Heart right ventricle (tissue), 16 donors: ENCODE measurements at regions not wholly inside any gene's neighbourhood (a gene's known extent, or its start where the extent isn't known, plus 50 kb on each side); places are given as distances from the start of the nearest gene placed in this dataset.
"Not testable (repeated sequence)": the region's sequence is repeated elsewhere in the genome, so short reads cannot be mapped to it uniquely, and the experiment has no call there.

Experiments
- ATAC-seq, 8 donors: fragments of 200-7000 bp; cut with Tn5 transposase; one replicate each; pipeline ENCODE4 v1.9.1; 2020; ENCODE audit warnings: mild to moderate bottlenecking in 8 of 8, moderate library complexity in 8 of 8, moderate number of reproducible peaks in 1 of 8
- DNase-seq, 2 donors: peaks; one replicate each; pipeline ENCODE4 v3.0.0-alpha.2; 2020
- H3K27ac ChIP-seq, 10 donors: fragments of 200-600 bp; sonication (generic) in 2 of 10; one replicate each; pipeline versions ENCODE4 v1.5.0 to v1.8.0; 2020 to 2022; ENCODE audit warnings: mild to moderate bottlenecking in 3 of 10
- H3K27me3 ChIP-seq, 7 donors: fragments of 200-600 bp; one replicate each; pipeline ENCODE4 v1.8.0; 2021 to 2022; ENCODE audit warnings: mild to moderate bottlenecking in 2 of 7
- H3K36me3 ChIP-seq, 9 donors: fragments of 200-600 bp; sonication (generic) in 1 of 9; one replicate each; pipeline versions ENCODE4 v1.5.0 to v1.8.0; 2020 to 2022; ENCODE audit warnings: mild to moderate bottlenecking in 2 of 9
- H3K4me1 ChIP-seq, 9 donors: fragments of 200-600 bp; sonication (generic) in 1 of 9; one replicate each; pipeline versions ENCODE4 v1.5.0 to v1.8.0; 2020 to 2022; ENCODE audit warnings: mild to moderate bottlenecking in 4 of 9
- H3K4me3 ChIP-seq, 10 donors: fragments of 200-600 bp; sonication (generic) in 2 of 10; one replicate each; pipeline versions ENCODE4 v1.5.0 to v1.8.0; 2020 to 2022; ENCODE audit warnings: mild to moderate bottlenecking in 7 of 10, moderate library complexity in 2 of 10
- H3K9me3 ChIP-seq, 11 donors: fragments of 200-600 bp in 10 of 11; sonication (generic) in 2 of 11; one replicate each; pipeline versions ENCODE4 v1.5.0 to v1.8.0; 2013 to 2022; ENCODE audit warnings: mild to moderate bottlenecking in 2 of 11, control low read depth in 1 of 11, moderate library complexity in 1 of 11
- CTCF ChIP-seq, 9 donors: fragments of 200-600 bp; sonication (generic) in 2 of 9; IDR thresholded peaks; one replicate each; pipeline versions ENCODE4 v1.5.0 to v1.8.0; 2021 to 2022; ENCODE audit warnings: antibody characterized with exemption in 9 of 9, mild to moderate bottlenecking in 5 of 9, moderate library complexity in 1 of 9
- WGBS, 2 donors: extraction: QIAGEN DNeasy Blood & Tissue Kit; methylation state at CpG; one replicate each; pipeline ENCODE4 v1.1.7; 2013; ENCODE audit warnings: inconsistent platforms in 1 of 2; 5-methylcytosine and 5-hydroxymethylcytosine counted together
- intact Hi-C, 10 donors: fragments of 100-400 bp; cut with DNase I; formaldehyde crosslinking; loops; one replicate each; pipeline versions ENCODE4 v1.11.1 to v1.14.2; 2022
- donor health status: Arrhythmogenic right ventricular cardiomyopathy.
- donor health status: ischemic (EF 13 %, LVEDD 7.1; RV severe dilation, severe dysfunction).
- donor health status: healthy with polysubstance abuse.
- donor health status: DM: no; HTN: yes; CAD: no.
- donor health status: DM: no; HTN: no; CAD: no.
- donor health status: ischemic (EF 25% LVEDD 6.9; RV normal size, moderate dysfunction).
- donor health status: ischemic (EF 25% LVEDD 5.7; RV mildly dilated, moderate dysfunction).
- donor health status: healthy.
- donor health status: DM: yes; HTN: yes; CAD: no.
- donor health status: Ischemic cardiomyopathy.
- donor health status: ischemic (EF 35%, LVEDD 5.7; RV mildly dilated, moderate dysfunction).
- donor health status: nonischemic (EF 11% LVEDD 7.7; RV severe dilation, severe dysfunction).
- donor health status: DM: yes; HTN: yes; CAD: no.
- donor health status: PGD.
- donor health status: ischemic (EF 29% LVEDD 5.4; RV normal size, mild dysfunction).
- donor health status: nonischemic (EF 23%, LVEDD 6.1; RV moderate dilation, normal function).

DNA sequence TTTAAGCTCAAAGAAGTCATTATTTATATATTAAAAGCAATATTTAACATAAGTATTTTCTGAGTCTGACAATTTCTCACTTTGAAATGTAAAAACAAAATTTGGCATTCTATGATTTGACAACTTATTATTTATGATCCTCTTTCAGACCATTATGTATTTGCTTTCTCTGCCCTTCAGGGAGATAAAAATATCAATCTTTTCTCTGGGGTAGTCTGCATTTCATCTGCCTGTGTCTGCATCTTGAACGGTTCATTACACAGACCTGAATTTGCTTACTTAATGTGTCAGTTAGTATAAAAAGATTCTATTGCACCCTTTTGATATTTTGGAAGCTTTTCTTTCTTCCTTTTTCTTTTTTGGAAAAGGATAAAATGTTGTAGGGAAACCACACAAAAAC is 354.0 kb upstream of the RGS17 start:
- Histone ChIP-seq H3K27me3 (no peaks in the 10 kb centered on the region), H3K27ac (no peak overlapping the region), H3K9me3 (peaks cover 0 to 22% (median 8%) of the 10 kb centered on the region in 11 donors), H3K4me1 (no peaks in the 10 kb centered on the region), H3K4me3 (no peak overlapping the region), H3K36me3 (no peaks in the 10 kb centered on the region)
- no peak for DNase-seq
- WGBS, 2 donors: 36% methylated on average over 1 of the region's 1 CpG
- no peak for TF ChIP-seq CTCF (IDR thresholded peaks at IDR 0.05)
- no peak for ATAC-seq
- intact Hi-C loops: no loop called here

GRCh38 chr6:153484056-153484455 is 353.0 kb upstream of the RGS17 start:
- Histone ChIP-seq H3K9me3 (peaks cover 0 to 22% (median 8%) of the 10 kb centered on the region in 11 donors), H3K27ac (no peak overlapping the region), H3K4me1 (no peaks in the 10 kb centered on the region), H3K4me3 (no peak overlapping the region), H3K27me3 (no peaks in the 10 kb centered on the region), H3K36me3 (no peaks in the 10 kb centered on the region)
- TF ChIP-seq CTCF (IDR thresholded peaks at IDR 0.05): no peak
- DNase-seq (no peak), ATAC-seq (no peak)
- WGBS, 2 donors: 96 to 98% methylated on average over 1 of the region's 1 CpG
- intact Hi-C loops: no loop called here

DNA sequence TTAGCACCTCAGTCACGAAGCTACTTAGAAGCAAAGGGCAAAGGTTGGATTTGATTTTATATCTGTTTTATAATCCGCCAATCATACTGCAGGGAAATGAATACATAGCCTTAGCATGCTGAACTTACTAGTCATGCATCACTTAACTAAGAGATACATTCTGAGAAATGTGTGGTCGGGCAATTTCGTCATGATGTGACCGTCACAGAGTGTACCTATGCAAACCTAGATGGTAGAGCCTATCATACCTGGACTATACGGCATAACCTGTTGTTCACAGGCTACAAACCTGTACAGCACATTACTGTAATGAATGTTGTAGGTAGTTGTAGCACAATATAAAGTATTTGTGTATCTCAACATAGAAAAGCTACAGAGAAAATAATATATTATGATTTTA is 345.2 kb upstream of the RGS17 start:
- no peak for DNase-seq
- intact Hi-C loops: no loop called here
- ATAC-seq: no peak
- Histone ChIP-seq H3K9me3 (no peaks in the 10 kb centered on the region), H3K4me1 (no peaks in the 10 kb centered on the region), H3K27me3 (no peaks in the 10 kb centered on the region), H3K4me3 (no peak overlapping the region), H3K27ac (no peak overlapping the region), H3K36me3 (no peaks in the 10 kb centered on the region)
- 83 to 86% methylated on average over 6 of the region's 6 CpGs for WGBS, 2 donors
- no peak for TF ChIP-seq CTCF (IDR thresholded peaks at IDR 0.05)

- intact Hi-C loops: no loop called here
- ATAC-seq: no peak
- Histone ChIP-seq H3K4me3 (no peak overlapping the region), H3K9me3 (peaks cover 0 to 22% (median 5%) of the 10 kb centered on the region in 11 donors), H3K4me1 (no peaks in the 10 kb centered on the region), H3K36me3 (no peaks in the 10 kb centered on the region), H3K27me3 (no peaks in the 10 kb centered on the region), H3K27ac (no peak overlapping the region)
- 80 to 81% methylated on average over 2 of the region's 2 CpGs for WGBS, 2 donors
- TF ChIP-seq CTCF (IDR thresholded peaks at IDR 0.05): no peak
- DNase-seq: no peak
Observed at GRCh38 chr6:153465050-153465449, 334.0 kb upstream of the RGS17 start.

- no peaks in the 10 kb centered on the region for H3K36me3 ChIP-seq
- peaks cover 0 to 15% (median 0%) of the 10 kb centered on the region in 11 donors for H3K9me3 ChIP-seq
- ATAC-seq (no peak), DNase-seq (no peak)
- intact Hi-C loops: no loop called here
- H3K27ac ChIP-seq: no peak overlapping the region
- TF ChIP-seq CTCF (IDR thresholded peaks at IDR 0.05): no peak
- no peaks in the 10 kb centered on the region for H3K27me3 ChIP-seq
- no peaks in the 10 kb centered on the region for H3K4me1 ChIP-seq
- no peak overlapping the region for H3K4me3 ChIP-seq
Observed at GRCh38 chr6:153449279-153449678, 318.2 kb upstream of the RGS17 start.

DNA sequence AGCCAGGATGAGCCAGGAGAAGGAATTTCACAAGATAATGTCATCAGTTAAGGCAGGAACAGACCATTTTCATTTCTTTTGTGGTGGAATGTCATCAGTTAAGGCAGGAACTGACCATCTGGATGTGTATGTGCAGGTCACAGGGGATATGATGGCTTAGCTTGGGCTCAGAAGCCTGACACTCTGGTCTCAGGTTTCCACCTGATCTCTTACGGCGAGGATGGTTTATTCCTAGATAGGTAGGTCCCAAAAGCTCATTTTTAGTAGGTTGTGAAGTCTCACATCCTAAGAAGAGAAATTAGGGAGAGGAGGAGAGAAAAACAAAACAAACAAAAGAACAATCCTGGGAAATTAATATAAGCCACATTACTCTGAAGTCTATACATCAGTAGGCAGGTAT is 311.7 kb upstream of the RGS17 start:
- DNase-seq, intact Hi-C loops, H3K36me3 ChIP-seq, H3K27ac ChIP-seq, H3K27me3 ChIP-seq, ATAC-seq, H3K4me1 ChIP-seq, H3K4me3 ChIP-seq: not testable (repeated sequence)
- H3K9me3 ChIP-seq: peaks cover 0 to 12% (median 0%) of the 10 kb centered on the region in 11 donors
- 72 to 76% methylated on average over 2 of the region's 2 CpGs for WGBS, 2 donors
